HL-60 (cell line): ENCODE measurements at regions not wholly inside any gene's neighbourhood (a gene's known extent, or its start where the extent isn't known, plus 50 kb on each side); places are given as distances from the start of the nearest gene placed in this dataset.

Experiments
- DNase-seq, 2 experiments: peaks; one replicate each; pipeline ENCODE4 v3.0.0-alpha.2; 2010 to 2020; ENCODE audit warnings: low read depth in 1 of 2, low spot score in 1 of 2
- H3K27ac ChIP-seq: fragments of 250-450 bp; sonication (Bioruptor Pico); replicated peaks from 2 replicates; pipeline ENCODE4 v1.5.1; 2020; ENCODE audit warnings: mild to moderate bottlenecking, moderate library complexity
- H3K27me3 ChIP-seq: fragments of 250-450 bp; sonication (Bioruptor Pico); 2 replicates; pipeline ENCODE4 v1.5.1; 2021; ENCODE audit warnings: mild to moderate bottlenecking, moderate library complexity; ENCODE audit not compliant: insufficient read depth, poor library complexity, severe bottlenecking
- H3K4me3 ChIP-seq: replicated peaks from 2 replicates; pipeline ENCODE4 v1.5.1; 2011; ENCODE audit warnings: mild to moderate bottlenecking, control low read depth, low read length; ENCODE audit not compliant: insufficient read depth
- CTCF ChIP-seq: IDR thresholded peaks from one replicate; pipeline ENCODE4 v1.5.1; 2011; ENCODE audit warnings: low read length, control low read depth, inconsistent platforms; ENCODE audit not compliant: insufficient read depth
- GABPA ChIP-seq: IDR thresholded peaks from 2 replicates; pipeline ENCODE4 v1.6.1; 2012; ENCODE audit warnings: low read depth
- POLR2AphosphoS5 ChIP-seq: IDR thresholded peaks from 2 replicates; pipeline ENCODE4 v1.6.1; 2012; ENCODE audit warnings: low read depth
- REST ChIP-seq: IDR thresholded peaks from 2 replicates; pipeline ENCODE4 v1.6.1; 2012; ENCODE audit warnings: low read depth; ENCODE audit not compliant: insufficient replicate concordance
- SPI1 ChIP-seq: IDR thresholded peaks from 2 replicates; pipeline ENCODE4 v1.6.1; 2012; ENCODE audit warnings: low read depth, mild to moderate bottlenecking, borderline replicate concordance

- Histone ChIP-seq H3K27ac (no peak overlapping the region), H3K4me3 (no peak overlapping the region), H3K27me3 (no peaks in the 10 kb centered on the region)
- no peak for TF ChIP-seq GABPA
- no peak for TF ChIP-seq SPI1
- no peak for TF ChIP-seq REST
- TF ChIP-seq POLR2AphosphoS5, result no peak
- no peak for TF ChIP-seq CTCF
- DNase-seq, result no peak
Observed at GRCh38 chr15:66876731-66877476, 174.9 kb downstream of the SMAD6 start.

- Histone ChIP-seq H3K4me3 (no peak overlapping the region), H3K27ac (no peak overlapping the region), H3K27me3 (no peaks in the 10 kb centered on the region)
- no peak for TF ChIP-seq CTCF
- no peak for DNase-seq
Observed at GRCh38 chr15:66877477-66878271, 175.6 kb downstream of the SMAD6 start.

GRCh38 chr15:66878761-66879160 is 176.7 kb downstream of the SMAD6 start:
- Histone ChIP-seq H3K4me3 (no peak overlapping the region), H3K27me3 (no peaks in the 10 kb centered on the region), H3K27ac (no peak overlapping the region)
- TF ChIP-seq CTCF (no peak), GABPA (no peak), REST (no peak), SPI1 (no peak), POLR2AphosphoS5 (no peak)
- no peak for DNase-seq
